H1 (cell line): ENCODE measurements at regions not wholly inside any gene's neighbourhood (a gene's known extent, or its start where the extent isn't known, plus 50 kb on each side); places are given as distances from the start of the nearest gene placed in this dataset.

ENCODE experiments used
- CTCF ChIA-PET: fragments of 300-600 bp; sonication (Branson Sonifier 250); formaldehyde crosslinking; loops from one replicate; lab custom pipeline; 2021; ENCODE audit not compliant: partially characterized antibody; lab: Charles Lee
- POLR2A ChIA-PET: fragments of 300-600 bp; sonication (Branson Sonifier 250); formaldehyde crosslinking; loops from one replicate; lab custom pipeline; 2021; ENCODE audit warnings: inconsistent platforms; ENCODE audit not compliant: partially characterized antibody; lab: Charles Lee
- DNase-seq, 2 experiments: peaks; one replicate each; pipeline versions ENCODE4 v3.0.0 to v3.0.0-alpha.2; 2010 to 2022; ENCODE audit warnings: low spot score in 2 of 2, low read depth in 1 of 2, mixed read lengths in 1 of 2
- FAIRE-seq: peaks from 2 replicates; lab custom pipeline; 2011; peaks lifted over from hg19 to GRCh38; lab: Jason Lieb, UNC
- H2AFZ ChIP-seq: 2 replicates; pipeline ENCODE4 v1.8.1; 2012; ENCODE audit warnings: low read length, inconsistent platforms
- H2AK5ac ChIP-seq: 2 replicates; pipeline ENCODE4 v1.6.1; 2013; ENCODE audit warnings: low read depth, low read length
- H2BK120ac ChIP-seq: replicated peaks from 2 replicates; pipeline ENCODE3; 2013; ENCODE audit warnings: low read depth, low read length, inconsistent platforms
- H2BK12ac ChIP-seq: 2 replicates; pipeline ENCODE4 v1.6.1; 2013; ENCODE audit warnings: low read depth, low read length
- H2BK15ac ChIP-seq: 2 replicates; pipeline ENCODE4 v1.6.1; 2013; ENCODE audit warnings: low read length
- H2BK20ac ChIP-seq: 2 replicates; pipeline ENCODE4 v1.6.1; 2013; ENCODE audit warnings: low read length
- H2BK5ac ChIP-seq: 2 replicates; pipeline ENCODE4 v1.6.1; 2013; ENCODE audit warnings: low read depth, low read length
- H3K14ac ChIP-seq: 2 replicates; pipeline ENCODE4 v1.6.1; 2013; ENCODE audit warnings: inconsistent platforms; ENCODE audit not compliant: insufficient read length
- H3K18ac ChIP-seq: 2 replicates; pipeline ENCODE4 v1.6.1; 2013; ENCODE audit warnings: low read length; ENCODE audit errors: extremely low read depth
- H3K23ac ChIP-seq: 2 replicates; pipeline ENCODE4 v1.6.1; 2013; ENCODE audit warnings: inconsistent platforms; ENCODE audit not compliant: insufficient read length
- H3K23me2 ChIP-seq: 2 replicates; pipeline ENCODE4 v1.6.1; 2013; ENCODE audit warnings: low read depth, low read length
- H3K27ac ChIP-seq: 2 replicates; pipeline ENCODE4 v1.6.1; 2011; ENCODE audit warnings: low read depth, low read length, inconsistent platforms
- H3K27me3 ChIP-seq, 4 experiments: replicated peaks in 1 of 4; 1 replicate in 1 of 4; 2 replicates in 3 of 4; pipeline versions ENCODE4 v1.6.1 to v1.8.1; 2011 to 2013; ENCODE audit warnings: low read length in 3 of 4, mild to moderate bottlenecking in 3 of 4, inconsistent platforms in 2 of 4, mixed read lengths in 2 of 4, moderate library complexity in 1 of 4; ENCODE audit not compliant: control insufficient read depth in 3 of 4, insufficient read depth in 3 of 4; ENCODE audit errors: extremely low read depth in 1 of 4
- H3K36me3 ChIP-seq, 4 experiments: 2 replicates each; pipeline versions ENCODE4 v1.6.1 to v1.8.1; 2011 to 2013; ENCODE audit warnings: mild to moderate bottlenecking in 4 of 4, low read length in 3 of 4, moderate library complexity in 2 of 4, control low read depth in 1 of 4, inconsistent platforms in 1 of 4; ENCODE audit not compliant: insufficient read depth in 4 of 4, control insufficient read depth in 2 of 4
- H3K4ac ChIP-seq: replicated peaks from 2 replicates; pipeline ENCODE3; 2013; ENCODE audit warnings: low read length, low read depth, mixed read lengths, inconsistent platforms; ENCODE audit not compliant: insufficient read length
- H3K4me1 ChIP-seq, 4 experiments: replicated peaks in 1 of 4; 1 replicate in 1 of 4; 2 replicates in 3 of 4; pipeline versions ENCODE4 v1.6.1 to v1.8.1; 2011 to 2013; ENCODE audit warnings: low read length in 3 of 4, inconsistent platforms in 2 of 4, mixed read lengths in 1 of 4; ENCODE audit not compliant: insufficient read depth in 4 of 4, control insufficient read depth in 3 of 4
- H3K4me2 ChIP-seq, 2 experiments: 2 replicates each; pipeline versions ENCODE4 v1.6.1 to v1.8.1; 2011 to 2013; ENCODE audit warnings: low read depth in 2 of 2, low read length in 2 of 2, control low read depth in 1 of 2, inconsistent platforms in 1 of 2, mild to moderate bottlenecking in 1 of 2; ENCODE audit not compliant: insufficient read depth in 1 of 2
- H3K4me3 ChIP-seq, 4 experiments: fragments of 200-600, 300-600 bp in 1 of 4; sonication (generic), shearing (Covaris generic), sonication (Bioruptor Twin) in 1 of 4; 2 replicates each; pipeline versions ENCODE4 v1.5.1 to v1.8.1; 2011 to 2016; ENCODE audit warnings: low read length in 4 of 4, low read depth in 3 of 4, control low read depth in 2 of 4, inconsistent platforms in 2 of 4, mild to moderate bottlenecking in 2 of 4, mixed read lengths in 1 of 4, moderate library complexity in 1 of 4; ENCODE audit not compliant: insufficient read depth in 2 of 4; ENCODE audit errors: extremely low read depth in 1 of 4
- H3K56ac ChIP-seq: replicated peaks from 2 replicates; pipeline ENCODE3; 2013; ENCODE audit warnings: low read depth, mild to moderate bottlenecking, mixed read lengths, low read length, inconsistent platforms; ENCODE audit not compliant: insufficient read length
- H3K79me1 ChIP-seq: 2 replicates; pipeline ENCODE4 v1.6.1; 2013; ENCODE audit warnings: low read depth, low read length, control low read depth
- H3K79me2 ChIP-seq, 2 experiments: 2 replicates each; pipeline versions ENCODE4 v1.6.1 to v1.8.1; 2012 to 2013; ENCODE audit warnings: low read length in 2 of 2, mild to moderate bottlenecking in 2 of 2, inconsistent platforms in 1 of 2; ENCODE audit not compliant: insufficient read depth in 2 of 2, control insufficient read depth in 1 of 2
- H3K9ac ChIP-seq, 4 experiments: replicated peaks in 1 of 4; 1 replicate in 1 of 4; 2 replicates in 3 of 4; pipeline versions ENCODE4 v1.6.1 to v1.8.1; 2011 to 2013; ENCODE audit warnings: low read depth in 3 of 4, low read length in 3 of 4, control low read depth in 2 of 4, mild to moderate bottlenecking in 2 of 4, moderate library complexity in 2 of 4, inconsistent platforms in 1 of 4; ENCODE audit errors: extremely low read depth in 1 of 4
- H3K9me3 ChIP-seq, 2 experiments: 2 replicates each; pipeline versions ENCODE4 v1.6.1 to v1.8.1; 2012 to 2013; ENCODE audit warnings: mild to moderate bottlenecking in 2 of 2, moderate library complexity in 2 of 2, control low read depth in 1 of 2, inconsistent platforms in 1 of 2, low read depth in 1 of 2, low read length in 1 of 2, mixed read lengths in 1 of 2; ENCODE audit not compliant: insufficient read depth in 2 of 2
- H4K20me1 ChIP-seq, 2 experiments: replicated peaks in 1 of 2; 2 replicates each; pipeline versions ENCODE3 to v1.8.1; 2011 to 2013; ENCODE audit warnings: inconsistent platforms in 2 of 2, low read length in 2 of 2, mild to moderate bottlenecking in 1 of 2; ENCODE audit not compliant: insufficient read depth in 2 of 2, control insufficient read depth in 1 of 2
- H4K5ac ChIP-seq: 2 replicates; pipeline ENCODE4 v1.6.1; 2013; ENCODE audit warnings: low read length, low read depth, mixed read lengths, inconsistent platforms; ENCODE audit not compliant: insufficient read length
- H4K8ac ChIP-seq: 2 replicates; pipeline ENCODE4 v1.8.0; 2013; ENCODE audit warnings: mild to moderate bottlenecking, moderate library complexity, low read length, inconsistent platforms; ENCODE audit not compliant: insufficient read depth; ENCODE audit errors: extremely low read depth
- H4K91ac ChIP-seq: replicated peaks from 2 replicates; pipeline ENCODE3; 2013; ENCODE audit warnings: low read length, mixed read lengths, inconsistent platforms; ENCODE audit not compliant: insufficient read length
- NANOG ChIP-seq: IDR thresholded peaks from 2 replicates; pipeline ENCODE4 v1.6.1; 2011; ENCODE audit warnings: low read length, low read depth, mild to moderate bottlenecking, inconsistent platforms; ENCODE audit not compliant: insufficient read depth, poor library complexity, severe bottlenecking
- WGBS, 2 experiments: shearing (Covaris generic) in 1 of 2; methylation state at CpG; one replicate each; pipeline versions ENCODE4 v1.1.6 to v1.1.7; 2013 to 2015; ENCODE audit warnings: low lambda C conversion rate in 2 of 2, mixed read lengths in 2 of 2, inconsistent platforms in 1 of 2, low coverage in 1 of 2, missing lambda C conversion rate in 1 of 2; ENCODE audit not compliant: insufficient replicate concordance in 2 of 2, insufficient coverage in 1 of 2, insufficient read length in 1 of 2; ENCODE audit errors: extremely low coverage in 1 of 2, missing lambda C conversion rate in 1 of 2; 5-methylcytosine and 5-hydroxymethylcytosine counted together

DNA sequence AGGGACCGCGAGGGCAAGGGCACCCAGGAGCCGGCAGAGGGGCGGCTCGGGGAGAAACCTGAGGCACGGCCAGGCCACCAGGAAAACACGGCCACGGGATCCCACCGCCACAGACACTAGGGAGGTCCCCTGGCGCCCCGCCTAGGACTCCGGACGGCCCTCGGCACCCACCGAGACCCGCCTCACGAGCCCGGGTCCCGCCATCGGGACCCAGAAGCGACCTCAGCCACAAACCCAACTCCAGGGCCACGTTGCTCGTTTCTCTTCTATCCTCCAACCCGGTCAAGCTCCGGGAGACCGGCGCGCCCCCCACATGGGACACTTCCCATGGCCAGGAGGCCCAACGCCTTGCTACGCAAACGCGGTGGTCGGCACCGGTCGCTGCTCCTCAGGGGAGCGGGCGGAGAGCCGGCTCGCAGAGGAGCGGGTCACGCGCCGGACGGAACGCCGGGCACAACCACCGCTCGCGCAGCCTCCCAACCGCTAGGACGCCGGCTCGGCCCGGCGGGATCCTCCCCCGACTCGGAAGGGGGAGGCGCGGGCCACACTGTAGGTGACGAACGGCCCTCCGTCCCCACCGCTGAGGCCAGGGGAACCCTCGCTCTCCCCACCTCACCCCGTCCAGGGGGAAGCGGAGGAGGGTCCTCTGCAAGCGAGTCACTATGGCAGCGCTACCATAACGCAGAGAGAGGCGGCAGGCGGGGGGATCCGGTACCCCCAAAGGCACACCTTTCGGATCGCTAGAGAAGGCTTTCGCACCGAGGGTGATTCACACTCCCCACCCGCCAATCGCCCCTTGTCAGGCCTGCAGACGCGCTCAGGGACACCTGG lies 1514.1 kb upstream of the DEFB115 start:
- TF ChIP-seq NANOG: no peak
- H3K23ac ChIP-seq: no peak overlapping the region
- H4K5ac ChIP-seq: no peak overlapping the region
- no peak overlapping the region for H3K27ac ChIP-seq
- no peak overlapping the region for H2BK5ac ChIP-seq
- DNase-seq (no peak), FAIRE-seq (no peak)
- H3K79me1 ChIP-seq: no peaks in the 10 kb centered on the region
- H4K8ac ChIP-seq: no peak overlapping the region
- H2BK20ac ChIP-seq: no peak overlapping the region
- whole genome bisulfite sequencing, 2 experiments: 99% methylated on average over 31 of the region's 80 CpGs; no CpG with 5 or more reads in 1 of the 2 experiments
- no peaks in the 10 kb centered on the region for H4K20me1 ChIP-seq
- H2BK15ac ChIP-seq: no peak overlapping the region
- no peak overlapping the region for H2BK12ac ChIP-seq
- H3K14ac ChIP-seq: no peak overlapping the region
- H3K56ac ChIP-seq: no peak overlapping the region
- no peaks in the 10 kb centered on the region for H3K4me1 ChIP-seq
- no peaks in the 10 kb centered on the region; a peak in 1 of 8 replicates for H3K36me3 ChIP-seq
- H3K4ac ChIP-seq: no peak overlapping the region
- no peak overlapping the region for H3K4me2 ChIP-seq
- no peak overlapping the region for H4K91ac ChIP-seq
- no peak overlapping the region for H3K18ac ChIP-seq
- no peaks in the 10 kb centered on the region for H3K79me2 ChIP-seq
- H3K9me3 ChIP-seq: peaks cover 16 to 66% of the 10 kb centered on the region in 2 experiments; a peak in 3 of 4 replicates
- ChIA-PET CTCF (no interaction called here), POLR2A (no interaction called here)
- no peak overlapping the region for H2AFZ ChIP-seq
- no peak overlapping the region for H3K4me3 ChIP-seq
- H2AK5ac ChIP-seq: no peak overlapping the region
- no peaks in the 10 kb centered on the region for H3K23me2 ChIP-seq
- H3K9ac ChIP-seq: no peak overlapping the region
- no peaks in the 10 kb centered on the region for H3K27me3 ChIP-seq
- no peak overlapping the region for H2BK120ac ChIP-seq
